ENCODE measurements at regions not wholly inside any gene's neighbourhood (a gene's known extent, or its start where the extent isn't known, plus 50 kb on each side); places are given as distances from the start of the nearest gene placed in this dataset.
A peak's percentile ranks its signal among the peaks of the same experiment; 100 is the strongest.
"Not testable (repeated sequence)": the region's sequence is repeated elsewhere in the genome, so short reads cannot be mapped to it uniquely, and the experiment has no call there.

- no peak for DNase-seq
- Histone ChIP-seq H3K4me1 (ENCODE audit: insufficient read depth) (peaks cover 3% of the 10 kb centered on the region; the same call in 1 of the 2 replicates), H3K9ac (no peak overlapping the region), H3K79me2 (ENCODE audit: insufficient read depth) (no peaks in the 10 kb centered on the region), H4K20me1 (ENCODE audit: insufficient read depth) (no peaks in the 10 kb centered on the region), H3F3A (ENCODE audit: insufficient read depth) (no peaks in the 10 kb centered on the region), H3K9me3 (ENCODE audit: low read depth) (no peaks in the 10 kb centered on the region), H3K4me3 (no peak overlapping the region), H3K9me2 (ENCODE audit: insufficient read depth) (no peaks in the 10 kb centered on the region), H2AFZ (no peak overlapping the region), H3K4me2 (ENCODE audit: unreplicated experiment) (no peak overlapping the region), H3K27me3 (replicated peaks; ENCODE audit: insufficient read depth) (no peaks in the 10 kb centered on the region), H3K27ac (no peak overlapping the region), H3K36me3 (ENCODE audit: low read depth) (no peaks in the 10 kb centered on the region)
- no peak for TF ChIP-seq EZH2 (IDR thresholded peaks at IDR 0.05; ENCODE audit: insufficient read depth, poor library complexity, severe bottlenecking)
- no peak for TF ChIP-seq EZH2phosphoT487 (IDR thresholded peaks at IDR 0.05; ENCODE audit: insufficient read depth, low read depth)
- in situ Hi-C loops (cut with MboI), result no loop called here
Measured at GRCh38 chr4:115190529-115190928, 77.1 kb upstream of the NDST4 start.

DNA sequence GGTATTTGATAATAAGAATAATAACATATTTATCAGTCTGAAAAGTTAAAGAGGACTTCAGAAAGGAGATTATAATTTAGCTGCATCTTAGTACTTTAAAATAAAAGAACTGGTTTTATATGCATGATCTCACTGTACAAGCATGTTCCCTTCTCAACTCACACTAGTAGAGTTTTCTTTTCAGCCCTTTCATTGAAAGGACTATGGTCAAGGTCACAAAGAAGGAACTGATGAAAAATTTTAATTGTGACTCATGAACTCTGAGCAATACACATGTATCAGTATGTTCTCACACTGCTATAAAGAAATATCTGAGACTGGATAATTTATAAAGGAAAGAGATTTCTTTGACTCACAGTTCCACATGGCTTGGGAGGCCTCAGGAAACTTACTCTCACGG, 73.7 kb upstream of the NDST4 start:
- no peaks in the 10 kb centered on the region for H3K36me3 ChIP-seq (ENCODE audit: low read depth)
- H3K4me3 ChIP-seq, result no peak overlapping the region
- H3K9ac ChIP-seq, result no peak overlapping the region
- peaks cover 3% of the 10 kb centered on the region; the same call in 1 of the 2 replicates for H3K4me1 ChIP-seq (ENCODE audit: insufficient read depth)
- WGBS, 2 experiments (ENCODE audit: low coverage in 1 of 2, low lambda C conversion rate in 2 of 2, missing lambda C conversion rate in 2 of 2), result 71% methylated on average over 1 of the region's 1 CpG
- H2AFZ ChIP-seq, result no peak overlapping the region
- DNase-seq, result peak; percentile 42
- no peaks in the 10 kb centered on the region for H3K9me3 ChIP-seq (ENCODE audit: low read depth)
- TF ChIP-seq EZH2phosphoT487 (IDR thresholded peaks at IDR 0.05; ENCODE audit: insufficient read depth, low read depth), result no peak
- no peak for TF ChIP-seq EZH2 (IDR thresholded peaks at IDR 0.05; ENCODE audit: insufficient read depth, poor library complexity, severe bottlenecking)
- in situ Hi-C loops (cut with MboI), result no loop called here
- no peak overlapping the region for H3K27ac ChIP-seq
- H4K20me1 ChIP-seq (ENCODE audit: insufficient read depth), result no peaks in the 10 kb centered on the region
- no peaks in the 10 kb centered on the region for H3K9me2 ChIP-seq (ENCODE audit: insufficient read depth)
- no peaks in the 10 kb centered on the region for H3F3A ChIP-seq (ENCODE audit: insufficient read depth)
- no peaks in the 10 kb centered on the region for H3K79me2 ChIP-seq (ENCODE audit: insufficient read depth)
- no peak overlapping the region for H3K4me2 ChIP-seq (ENCODE audit: unreplicated experiment)
- no peaks in the 10 kb centered on the region for H3K27me3 ChIP-seq (replicated peaks; ENCODE audit: insufficient read depth)

GRCh38 chr4:115179438-115180062, 66.1 kb upstream of the NDST4 start:
- DNase-seq; H3K9ac ChIP-seq; H3K4me3 ChIP-seq; H3K79me2 ChIP-seq (ENCODE audit: insufficient read depth); H2AFZ ChIP-seq; in situ Hi-C loops (cut with MboI); H3F3A ChIP-seq (ENCODE audit: insufficient read depth); H4K20me1 ChIP-seq (ENCODE audit: insufficient read depth); H3K9me2 ChIP-seq (ENCODE audit: insufficient read depth); H3K36me3 ChIP-seq (ENCODE audit: low read depth); H3K27me3 ChIP-seq (replicated peaks; ENCODE audit: insufficient read depth); H3K9me3 ChIP-seq (ENCODE audit: low read depth); H3K27ac ChIP-seq; H3K4me1 ChIP-seq (ENCODE audit: insufficient read depth); H3K4me2 ChIP-seq (ENCODE audit: unreplicated experiment): not testable (repeated sequence)
- WGBS, 2 experiments (ENCODE audit: low coverage in 1 of 2, low lambda C conversion rate in 2 of 2, missing lambda C conversion rate in 2 of 2), result 91 to 96% methylated on average over 9 to 40 of the region's 41 CpGs

DNA sequence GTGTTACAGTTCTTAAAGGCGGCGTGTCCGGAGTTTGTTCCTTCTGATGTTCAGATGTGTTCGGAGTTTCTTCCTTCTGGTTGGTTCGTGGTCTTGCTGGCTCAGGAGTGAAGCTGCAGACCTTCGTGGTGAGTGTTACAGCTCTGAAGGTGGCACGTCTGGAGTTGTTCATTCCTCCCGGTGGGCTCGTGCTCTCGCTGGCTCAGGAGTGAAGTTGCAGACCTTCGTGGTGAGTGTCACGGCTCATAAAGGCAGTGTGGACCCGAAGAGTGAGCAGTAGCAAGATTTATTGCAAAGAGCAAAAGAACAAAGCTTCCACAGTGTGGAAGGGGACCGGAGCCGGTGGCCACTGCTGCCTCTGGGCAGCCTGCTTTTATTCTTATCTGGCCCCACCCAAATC, 65.3 kb upstream of the NDST4 start:
- H3K27ac ChIP-seq; in situ Hi-C loops (cut with MboI); H3K4me3 ChIP-seq; H3F3A ChIP-seq (ENCODE audit: insufficient read depth); DNase-seq; H4K20me1 ChIP-seq (ENCODE audit: insufficient read depth); H3K9me2 ChIP-seq (ENCODE audit: insufficient read depth); H3K4me1 ChIP-seq (ENCODE audit: insufficient read depth); H3K9ac ChIP-seq; H3K36me3 ChIP-seq (ENCODE audit: low read depth); H3K27me3 ChIP-seq (replicated peaks; ENCODE audit: insufficient read depth); H2AFZ ChIP-seq; H3K9me3 ChIP-seq (ENCODE audit: low read depth); H3K79me2 ChIP-seq (ENCODE audit: insufficient read depth); H3K4me2 ChIP-seq (ENCODE audit: unreplicated experiment): not testable (repeated sequence)
- 72 to 74% methylated on average over 15 of the region's 15 CpGs for WGBS, 2 experiments (ENCODE audit: low coverage in 1 of 2, low lambda C conversion rate in 2 of 2, missing lambda C conversion rate in 2 of 2)

GRCh38 chr4:115171220-115171619, 57.8 kb upstream of the NDST4 start:
- TF ChIP-seq EZH2 (IDR thresholded peaks at IDR 0.05; ENCODE audit: insufficient read depth, poor library complexity, severe bottlenecking) (no peak), EZH2phosphoT487 (IDR thresholded peaks at IDR 0.05; ENCODE audit: insufficient read depth, low read depth) (no peak)
- in situ Hi-C loops (cut with MboI), result no loop called here
- WGBS, 2 experiments (ENCODE audit: low coverage in 1 of 2, low lambda C conversion rate in 2 of 2, missing lambda C conversion rate in 2 of 2), result 74 to 79% methylated on average over 1 of the region's 1 CpG

More at GRCh38 chr4:115171220-115171619, 57.8 kb upstream of the NDST4 start:
- Histone ChIP-seq H3K4me1 (ENCODE audit: insufficient read depth) (no peaks in the 10 kb centered on the region), H3K79me2 (ENCODE audit: insufficient read depth) (no peaks in the 10 kb centered on the region), H3F3A (ENCODE audit: insufficient read depth) (no peaks in the 10 kb centered on the region), H2AFZ (no peak overlapping the region), H3K4me2 (ENCODE audit: unreplicated experiment) (no peak overlapping the region), H3K36me3 (ENCODE audit: low read depth) (no peaks in the 10 kb centered on the region), H3K9me2 (ENCODE audit: insufficient read depth) (no peaks in the 10 kb centered on the region), H3K9ac (no peak overlapping the region), H3K9me3 (ENCODE audit: low read depth) (no peaks in the 10 kb centered on the region), H3K27me3 (replicated peaks; ENCODE audit: insufficient read depth) (no peaks in the 10 kb centered on the region), H3K4me3 (no peak overlapping the region), H4K20me1 (ENCODE audit: insufficient read depth) (no peaks in the 10 kb centered on the region), H3K27ac (no peak overlapping the region)
- no peak for DNase-seq

All from GM23248 (cell line).